Neuronal stem cell (in vitro differentiated cells): ENCODE measurements at regions not wholly inside any gene's neighbourhood (a gene's known extent, or its start where the extent isn't known, plus 50 kb on each side); places are given as distances from the start of the nearest gene placed in this dataset.

Experiments used
- DNase-seq: peaks from one replicate; pipeline ENCODE4 v3.0.0-alpha.2; 2013; ENCODE audit warnings: low spot score
- H2AFZ ChIP-seq: one replicate; pipeline ENCODE4 v1.6.1; 2013; ENCODE audit warnings: mild to moderate bottlenecking, low read length, inconsistent platforms
- H2AK5ac ChIP-seq: 2 replicates; pipeline ENCODE4 v1.6.1; 2013; ENCODE audit warnings: low read depth, mild to moderate bottlenecking, inconsistent platforms, low read length, moderate library complexity, mixed read lengths
- H2BK120ac ChIP-seq: 2 replicates; pipeline ENCODE4 v1.6.1; 2013; ENCODE audit warnings: low read depth, mild to moderate bottlenecking, inconsistent platforms, low read length, moderate library complexity, mixed read lengths
- H2BK12ac ChIP-seq: one replicate; pipeline ENCODE4 v1.6.1; 2013; ENCODE audit warnings: low read length, inconsistent platforms
- H2BK15ac ChIP-seq: 2 replicates; pipeline ENCODE4 v1.6.1; 2013; ENCODE audit warnings: mild to moderate bottlenecking, low read length, inconsistent platforms, mixed read lengths
- H2BK5ac ChIP-seq: one replicate; pipeline ENCODE4 v1.6.1; 2013; ENCODE audit warnings: inconsistent platforms, mild to moderate bottlenecking, low read length, moderate library complexity
- H3K14ac ChIP-seq: one replicate; pipeline ENCODE4 v1.6.1; 2013; ENCODE audit warnings: low read length, inconsistent platforms
- H3K18ac ChIP-seq: 2 replicates; pipeline ENCODE4 v1.6.1; 2013; ENCODE audit warnings: low read length, inconsistent platforms
- H3K23ac ChIP-seq: 2 replicates; pipeline ENCODE4 v1.6.1; 2013; ENCODE audit warnings: low read depth, mild to moderate bottlenecking, mixed read lengths, low read length, inconsistent platforms; ENCODE audit not compliant: poor library complexity
- H3K27ac ChIP-seq: replicated peaks from 3 replicates; pipeline ENCODE4 v1.5.1; 2013; ENCODE audit warnings: low read length, inconsistent platforms
- H3K27me3 ChIP-seq, 3 experiments: 2 replicates each; pipeline ENCODE4 v1.6.1; 2013; ENCODE audit warnings: low read length in 3 of 3, mild to moderate bottlenecking in 2 of 3, inconsistent platforms in 1 of 3, low read depth in 1 of 3, mixed read lengths in 1 of 3, moderate library complexity in 1 of 3; ENCODE audit not compliant: control insufficient read depth in 3 of 3, insufficient read depth in 3 of 3
- H3K36me3 ChIP-seq, 2 donors: replicated peaks in 1 of 2; 2 replicates each; pipeline ENCODE4 v1.6.1; 2013; ENCODE audit warnings: low read length in 2 of 2; ENCODE audit not compliant: control insufficient read depth in 2 of 2, insufficient read depth in 2 of 2
- H3K4ac ChIP-seq: 2 replicates; pipeline ENCODE4 v1.6.1; 2013; ENCODE audit warnings: inconsistent platforms, mild to moderate bottlenecking, low read length, moderate library complexity
- H3K4me1 ChIP-seq, 2 donors: 1 replicate in 1 of 2; 2 replicates in 1 of 2; pipeline ENCODE4 v1.6.1; 2013; ENCODE audit warnings: low read length in 2 of 2, low read depth in 1 of 2; ENCODE audit not compliant: control insufficient read depth in 2 of 2, insufficient read depth in 1 of 2
- H3K4me2 ChIP-seq: one replicate; pipeline ENCODE4 v1.6.1; 2013; ENCODE audit warnings: mild to moderate bottlenecking, low read length, inconsistent platforms; ENCODE audit not compliant: insufficient read depth, poor library complexity, severe bottlenecking
- H3K4me3 ChIP-seq, 2 donors: 2 replicates each; pipeline ENCODE4 v1.5.1; 2013; ENCODE audit warnings: low read length in 2 of 2, mild to moderate bottlenecking in 2 of 2, inconsistent platforms in 1 of 2, moderate library complexity in 1 of 2
- H3K79me1 ChIP-seq: one replicate; pipeline ENCODE4 v1.6.1; 2013; ENCODE audit warnings: low read depth, mild to moderate bottlenecking, inconsistent platforms, low read length, moderate library complexity
- H3K9ac ChIP-seq: one replicate; pipeline ENCODE4 v1.6.1; 2013; ENCODE audit warnings: mild to moderate bottlenecking, low read depth, low read length, inconsistent platforms; ENCODE audit not compliant: poor library complexity
- H3K9me3 ChIP-seq, 2 donors: replicated peaks in 1 of 2; 2 replicates each; pipeline versions ENCODE3 to v1.6.1; 2013; ENCODE audit warnings: low read length in 2 of 2, mild to moderate bottlenecking in 2 of 2, inconsistent platforms in 1 of 2, low read depth in 1 of 2, mixed read lengths in 1 of 2, moderate library complexity in 1 of 2; ENCODE audit not compliant: control insufficient read depth in 2 of 2, insufficient read depth in 1 of 2
- H4K8ac ChIP-seq: one replicate; pipeline ENCODE4 v1.6.1; 2013; ENCODE audit warnings: low read depth, mild to moderate bottlenecking, inconsistent platforms, low read length, moderate library complexity
- H4K91ac ChIP-seq: one replicate; pipeline ENCODE4 v1.6.1; 2013; ENCODE audit warnings: low read length, low read depth, mild to moderate bottlenecking, inconsistent platforms; ENCODE audit not compliant: poor library complexity
- WGBS, 2 donors: extraction: QIAGEN DNeasy Blood & Tissue Kit; methylation state at CpG; one replicate each; pipeline ENCODE4 v1.1.7; 2013; ENCODE audit warnings: missing lambda C conversion rate in 2 of 2, mixed read lengths in 1 of 2; ENCODE audit not compliant: insufficient read length in 2 of 2, insufficient replicate concordance in 1 of 2; ENCODE audit errors: extremely low coverage in 2 of 2; 5-methylcytosine and 5-hydroxymethylcytosine counted together

DNA sequence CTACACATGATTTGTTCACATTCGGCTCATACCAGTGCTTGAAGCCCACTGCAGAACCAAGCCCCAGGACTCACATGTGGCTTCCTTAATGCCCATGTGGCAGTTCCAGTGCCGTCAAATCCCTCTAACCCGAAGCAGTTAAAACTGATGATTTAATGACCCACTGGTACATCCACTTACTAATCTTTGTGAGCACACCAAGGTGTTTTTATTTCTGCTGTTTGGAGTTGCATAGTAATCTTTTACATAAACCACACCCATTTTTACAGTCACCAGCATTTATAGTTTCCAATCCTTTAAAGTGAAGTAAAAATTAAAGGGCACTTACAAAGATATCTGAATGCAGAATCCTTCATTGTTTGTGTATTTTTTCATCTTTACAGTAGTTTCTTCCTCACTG lies 232.0 kb downstream of the ANKRD60 start:
- Histone ChIP-seq H3K36me3 (no peaks in the 10 kb centered on the region), H3K23ac (no peak overlapping the region), H3K27me3 (peaks cover 0 to 15% (median 7%) of the 10 kb centered on the region in 3 experiments), H3K4me1 (peaks cover 0 to 7% of the 10 kb centered on the region in 2 donors), H3K4me3 (no peak overlapping the region), H3K18ac (peak overlapping the region; percentile 13), H3K9me3 (no peaks in the 10 kb centered on the region), H2BK5ac (no peak overlapping the region), H3K4me2 (no peak overlapping the region), H2AK5ac (no peak overlapping the region), H3K4ac (no peak overlapping the region), H4K8ac (no peak overlapping the region), H2BK120ac (no peak overlapping the region), H2BK12ac (no peak overlapping the region), H2BK15ac (no peak overlapping the region), H3K14ac (no peak overlapping the region), H4K91ac (no peak overlapping the region), H3K9ac (no peak overlapping the region), H3K27ac (no peak overlapping the region), H2AFZ (no peak overlapping the region), H3K79me1 (no peaks in the 10 kb centered on the region)
- WGBS, 2 donors, result no CpG with 5 or more reads among the region's 3 CpGs
- no peak for DNase-seq

DNA sequence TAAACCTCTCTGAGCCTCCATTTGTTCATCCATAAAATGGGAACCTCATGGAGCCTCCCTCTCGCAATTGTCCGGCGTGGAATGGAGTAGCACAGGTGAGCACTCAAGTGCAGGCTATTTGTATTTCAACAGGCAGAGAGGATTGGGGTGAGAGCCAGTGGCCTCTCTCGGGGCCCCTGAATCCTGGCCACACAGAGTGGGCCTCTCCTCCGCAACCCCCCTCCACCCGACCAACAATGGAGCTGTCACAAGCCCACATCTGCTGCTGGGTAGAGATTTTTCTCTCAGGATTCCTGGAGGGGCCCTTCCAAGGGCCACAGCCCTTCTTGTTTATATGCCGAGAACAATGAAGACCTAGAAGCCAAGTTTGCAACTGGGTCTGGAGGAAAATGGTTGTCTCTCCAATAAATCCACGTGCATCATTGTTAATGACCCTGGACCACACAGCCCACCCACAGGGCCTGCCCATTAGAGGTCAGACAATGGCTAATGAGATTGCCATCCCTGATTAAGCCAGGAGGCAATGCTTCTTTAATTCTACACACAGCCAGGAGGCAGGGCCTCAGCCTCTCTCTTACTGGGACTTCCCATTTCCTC lies 233.0 kb downstream of the ANKRD60 start:
- no peak overlapping the region for H3K18ac ChIP-seq
- WGBS, 2 donors, result no CpG with 5 or more reads among the region's 8 CpGs
- H3K27ac ChIP-seq, result no peak overlapping the region
- peaks cover 0 to 9% of the 10 kb centered on the region in 2 donors for H3K4me1 ChIP-seq
- H3K4me2 ChIP-seq, result no peak overlapping the region
- no peak for DNase-seq
- H2BK15ac ChIP-seq, result no peak overlapping the region
- peaks cover 0 to 16% (median 7%) of the 10 kb centered on the region in 3 experiments for H3K27me3 ChIP-seq
- H3K9ac ChIP-seq, result no peak overlapping the region
- H3K4me3 ChIP-seq, result no peak overlapping the region
- H3K14ac ChIP-seq, result no peak overlapping the region
- no peak overlapping the region for H2AFZ ChIP-seq
- H4K91ac ChIP-seq, result no peak overlapping the region
- H3K36me3 ChIP-seq, result no peaks in the 10 kb centered on the region
- no peak overlapping the region for H4K8ac ChIP-seq
- no peaks in the 10 kb centered on the region for H3K9me3 ChIP-seq
- H3K23ac ChIP-seq, result no peak overlapping the region
- H2BK120ac ChIP-seq, result no peak overlapping the region
- H3K4ac ChIP-seq, result no peak overlapping the region
- H3K79me1 ChIP-seq, result no peaks in the 10 kb centered on the region
- H2BK12ac ChIP-seq, result no peak overlapping the region
- no peak overlapping the region for H2AK5ac ChIP-seq
- H2BK5ac ChIP-seq, result no peak overlapping the region

DNA sequence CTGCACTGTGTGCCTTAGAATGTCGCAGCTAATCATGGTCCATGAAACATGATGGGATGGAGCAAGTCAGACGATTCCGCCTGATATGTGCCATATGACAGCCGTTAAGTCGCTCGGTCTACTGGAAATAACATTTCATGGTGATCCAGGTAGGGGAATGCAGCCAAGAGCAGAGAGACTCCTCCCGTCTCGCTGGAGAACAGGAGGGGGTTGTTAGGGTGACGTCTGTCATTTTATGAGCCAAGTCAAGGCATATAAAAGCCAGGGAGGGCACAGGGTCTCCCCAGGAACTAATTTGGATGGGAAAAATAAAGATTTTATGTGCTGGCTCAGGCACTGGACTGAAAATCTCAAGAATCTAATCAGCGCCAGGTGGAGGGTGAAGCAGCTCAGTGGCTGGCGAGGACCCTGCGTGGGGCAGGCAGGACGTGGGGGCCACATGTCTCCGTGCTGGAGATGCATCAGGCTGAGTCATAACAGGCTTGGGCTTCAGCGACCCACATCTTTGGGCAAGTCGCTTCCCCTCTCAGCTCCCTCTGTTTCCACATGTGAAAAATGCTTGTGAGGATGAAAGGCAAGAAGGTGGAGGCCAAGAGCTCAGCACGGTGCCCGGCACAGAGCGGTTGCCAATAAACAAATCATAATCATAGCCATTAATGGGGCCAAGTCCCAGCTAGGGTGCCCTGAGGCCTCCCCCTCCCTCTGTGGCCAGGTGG lies 234.6 kb downstream of the ANKRD60 start:
- no CpG with 5 or more reads among the region's 19 CpGs for WGBS, 2 donors
- no peak overlapping the region for H4K8ac ChIP-seq
- no peak overlapping the region for H2BK15ac ChIP-seq
- no peak overlapping the region for H2AK5ac ChIP-seq
- H3K18ac ChIP-seq, result peak overlapping the region; percentile 63
- no peak for DNase-seq
- no peak overlapping the region for H2AFZ ChIP-seq
- H3K23ac ChIP-seq, result no peak overlapping the region
- peaks cover 0 to 7% (median 4%) of the 10 kb centered on the region in 3 experiments for H3K27me3 ChIP-seq
- H2BK12ac ChIP-seq, result no peak overlapping the region
- no peak overlapping the region for H3K14ac ChIP-seq
- no peak overlapping the region for H3K4me2 ChIP-seq
- no peak overlapping the region for H3K9ac ChIP-seq
- no peak overlapping the region for H3K4ac ChIP-seq
- H3K79me1 ChIP-seq, result no peaks in the 10 kb centered on the region
- no peak overlapping the region for H4K91ac ChIP-seq
- H3K27ac ChIP-seq, result no peak overlapping the region
- no peak overlapping the region for H2BK5ac ChIP-seq
- no peak overlapping the region for H2BK120ac ChIP-seq
- H3K4me1 ChIP-seq, result peaks cover 0 to 5% of the 10 kb centered on the region in 2 donors
- no peaks in the 10 kb centered on the region for H3K9me3 ChIP-seq
- H3K4me3 ChIP-seq, result no peak overlapping the region
- no peaks in the 10 kb centered on the region for H3K36me3 ChIP-seq

DNA sequence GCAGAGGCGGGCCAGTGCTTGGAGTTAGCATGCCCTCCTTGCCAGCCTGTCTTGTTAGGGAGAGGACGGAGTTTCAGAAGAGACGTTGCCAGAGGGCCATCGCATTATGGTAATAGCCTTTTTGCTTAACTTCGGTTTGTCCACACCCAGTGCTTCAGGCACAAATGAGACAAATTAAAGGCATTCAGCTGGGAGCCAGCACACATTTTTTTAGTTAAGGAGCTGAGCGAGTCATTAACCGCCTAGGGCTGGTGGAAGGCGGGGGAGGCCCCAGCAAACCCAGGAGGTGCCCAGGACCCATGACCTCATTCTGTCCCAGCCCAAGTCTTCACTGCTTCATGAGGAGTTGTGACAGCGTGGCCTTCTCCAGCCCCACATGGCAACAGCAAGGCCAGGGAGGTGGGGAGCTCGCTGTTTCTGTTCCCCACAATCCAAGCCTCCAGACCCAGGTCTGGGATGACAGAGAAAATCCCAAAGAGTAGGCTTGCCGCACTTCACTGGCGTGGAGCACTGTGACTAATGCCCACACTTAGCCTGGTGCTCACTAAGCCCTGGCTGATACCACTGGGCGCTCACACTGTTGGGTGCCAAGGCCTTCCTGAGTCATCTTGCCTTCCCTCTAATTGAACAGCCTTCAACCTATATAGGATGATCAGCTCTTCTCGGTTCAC lies 237.1 kb downstream of the ANKRD60 start:
- no CpG with 5 or more reads among the region's 14 CpGs for WGBS, 2 donors
- H3K79me1 ChIP-seq, result no peaks in the 10 kb centered on the region
- H3K27ac ChIP-seq, result no peak overlapping the region
- H2BK120ac ChIP-seq, result no peak overlapping the region
- peaks cover 0 to 5% of the 10 kb centered on the region in 2 donors for H3K4me1 ChIP-seq
- no peak overlapping the region for H3K18ac ChIP-seq
- H3K14ac ChIP-seq, result no peak overlapping the region
- no peaks in the 10 kb centered on the region for H3K36me3 ChIP-seq
- no peak overlapping the region for H3K4ac ChIP-seq
- H3K27me3 ChIP-seq, result peaks cover 0 to 6% (median 0%) of the 10 kb centered on the region in 3 experiments
- no peaks in the 10 kb centered on the region for H3K9me3 ChIP-seq
- DNase-seq, result no peak
- H3K4me3 ChIP-seq, result no peak overlapping the region
- H3K23ac ChIP-seq, result no peak overlapping the region
- H2AFZ ChIP-seq, result no peak overlapping the region
- no peak overlapping the region for H2BK15ac ChIP-seq
- H4K91ac ChIP-seq, result no peak overlapping the region
- H3K9ac ChIP-seq, result no peak overlapping the region
- H4K8ac ChIP-seq, result no peak overlapping the region
- no peak overlapping the region for H2BK5ac ChIP-seq
- H2BK12ac ChIP-seq, result no peak overlapping the region
- H2AK5ac ChIP-seq, result no peak overlapping the region
- no peak overlapping the region for H3K4me2 ChIP-seq
